Sigmoid colon (tissue), 6 donors: ENCODE measurements at regions not wholly inside any gene's neighbourhood (a gene's known extent, or its start where the extent isn't known, plus 50 kb on each side); places are given as distances from the start of the nearest gene placed in this dataset.

Experiments used
- DNase-seq: peaks from one replicate; pipeline ENCODE4 v3.0.0-alpha.2; 2019
- H3K27ac ChIP-seq, 4 donors: fragments of 200-600 bp; sonication (generic); one replicate each; pipeline ENCODE4 v1.5.1; 2016 to 2019; ENCODE audit warnings: mild to moderate bottlenecking in 1 of 4
- H3K27me3 ChIP-seq, 3 donors: fragments of 200-600 bp; sonication (generic); one replicate each; pipeline ENCODE4 v1.5.1; 2019; ENCODE audit warnings: mild to moderate bottlenecking in 1 of 3
- H3K36me3 ChIP-seq, 4 donors: fragments of 200-600 bp; sonication (generic); one replicate each; pipeline ENCODE4 v1.5.1; 2016 to 2019
- H3K4me1 ChIP-seq, 4 donors: fragments of 200-600 bp; sonication (generic); one replicate each; pipeline ENCODE4 v1.5.1; 2017 to 2019
- H3K4me3 ChIP-seq, 4 donors: fragments of 200-600 bp; sonication (generic); one replicate each; pipeline ENCODE4 v1.5.1; 2017 to 2019; ENCODE audit warnings: mild to moderate bottlenecking in 2 of 4, moderate library complexity in 1 of 4
- H3K9me3 ChIP-seq, 4 donors: fragments of 200-600 bp in 3 of 4; sonication (generic) in 3 of 4; one replicate each; pipeline versions ENCODE4 v1.5.1 to v1.6.1; 2013 to 2019
- CTCF ChIP-seq, 4 experiments: fragments of 450-650 bp in 3 of 4; fragments of 200-600 bp in 1 of 4; IDR thresholded peaks; one replicate each; pipeline ENCODE4 v1.5.1; 2016 to 2019; ENCODE audit warnings: antibody characterized with exemption in 4 of 4, mild to moderate bottlenecking in 3 of 4, moderate library complexity in 2 of 4
- EP300 ChIP-seq, 4 donors: sonication (generic); formaldehyde crosslinking; IDR thresholded peaks; one replicate each; pipeline ENCODE4 v1.6.1; 2017; ENCODE audit warnings: antibody characterized with exemption in 4 of 4
- POLR2A ChIP-seq, 2 donors: fragments of 450-650 bp; IDR thresholded peaks; one replicate each; pipeline ENCODE4 v1.6.1; 2016; ENCODE audit warnings: antibody characterized with exemption in 2 of 2, mild to moderate bottlenecking in 2 of 2, moderate library complexity in 2 of 2
- POLR2AphosphoS5 ChIP-seq, 4 donors: sonication (generic); formaldehyde crosslinking; IDR thresholded peaks; one replicate each; pipeline ENCODE4 v1.6.1; 2017; ENCODE audit warnings: antibody characterized with exemption in 4 of 4
- WGBS, 2 donors: extraction: QIAGEN DNeasy Blood & Tissue Kit; methylation state at CpG; one replicate each; pipeline ENCODE4 v1.1.7; 2013; 5-methylcytosine and 5-hydroxymethylcytosine counted together
- intact Hi-C: fragments of 100-400 bp; cut with DNase I; formaldehyde crosslinking; loops from one replicate; pipeline ENCODE4 v1.15.1; 2023
- donor health status: healthy with polysubstance abuse.
- donor health status: healthy.

GRCh38 chr16:87014112-87014511 is 303.1 kb downstream of the C16orf95 start:
- H3K36me3 ChIP-seq = no peaks in the 10 kb centered on the region
- H3K9me3 ChIP-seq = no peaks in the 10 kb centered on the region
- no peak overlapping the region for H3K4me3 ChIP-seq
- TF ChIP-seq POLR2AphosphoS5 (IDR thresholded peaks at IDR 0.05) = no peak
- no peak for TF ChIP-seq EP300 (IDR thresholded peaks at IDR 0.05)
- no peak for TF ChIP-seq POLR2A (IDR thresholded peaks at IDR 0.05)
- TF ChIP-seq CTCF (IDR thresholded peaks at IDR 0.05) = no peak
- H3K27ac ChIP-seq = no peak overlapping the region
- H3K27me3 ChIP-seq = peaks cover 7 to 43% (median 13%) of the 10 kb centered on the region in 3 donors
- intact Hi-C loops = no loop called here
- WGBS, 2 donors = 91 to 92% methylated on average over 1 of the region's 1 CpG
- no peak for DNase-seq
- H3K4me1 ChIP-seq = no peaks in the 10 kb centered on the region

- TF ChIP-seq POLR2AphosphoS5 (IDR thresholded peaks at IDR 0.05) (no peak), EP300 (IDR thresholded peaks at IDR 0.05) (no peak), CTCF (IDR thresholded peaks at IDR 0.05) (no peak), POLR2A (IDR thresholded peaks at IDR 0.05) (no peak)
- WGBS, 2 donors = 87 to 90% methylated on average over 5 of the region's 5 CpGs
- H3K27ac ChIP-seq = no peak overlapping the region
Measured at GRCh38 chr16:87015021-87015420, 302.2 kb downstream of the C16orf95 start.

GRCh38 chr16:87016046-87017035 is 300.9 kb downstream of the C16orf95 start:
- Histone ChIP-seq H3K36me3 (no peaks in the 10 kb centered on the region), H3K4me1 (no peaks in the 10 kb centered on the region), H3K27me3 (peaks cover 7 to 56% (median 18%) of the 10 kb centered on the region in 3 donors), H3K27ac (no peak overlapping the region), H3K9me3 (no peaks in the 10 kb centered on the region), H3K4me3 (no peak overlapping the region)
- DNase-seq = no peak
- intact Hi-C loops = no loop called here
- 50 to 70% methylated on average over 15 of the region's 15 CpGs for WGBS, 2 donors
- TF ChIP-seq POLR2A (IDR thresholded peaks at IDR 0.05) (no peak), EP300 (IDR thresholded peaks at IDR 0.05) (no peak), POLR2AphosphoS5 (IDR thresholded peaks at IDR 0.05) (no peak), CTCF (IDR thresholded peaks at IDR 0.05) (no peak)

More at GRCh38 chr16:87015021-87015420, 302.2 kb downstream of the C16orf95 start:
- H3K9me3 ChIP-seq = no peaks in the 10 kb centered on the region
- H3K4me1 ChIP-seq = no peaks in the 10 kb centered on the region
- intact Hi-C loops = no loop called here
- no peaks in the 10 kb centered on the region for H3K36me3 ChIP-seq
- H3K27me3 ChIP-seq = peaks cover 7 to 47% (median 13%) of the 10 kb centered on the region in 3 donors
- no peak overlapping the region for H3K4me3 ChIP-seq
- DNase-seq = no peak

- intact Hi-C loops = no loop called here
- Histone ChIP-seq H3K4me1 (no peaks in the 10 kb centered on the region), H3K27me3 (peaks cover 7 to 56% (median 18%) of the 10 kb centered on the region in 3 donors), H3K9me3 (no peaks in the 10 kb centered on the region), H3K36me3 (no peaks in the 10 kb centered on the region), H3K27ac (no peak overlapping the region), H3K4me3 (no peak overlapping the region)
- TF ChIP-seq POLR2A (IDR thresholded peaks at IDR 0.05) (no peak), POLR2AphosphoS5 (IDR thresholded peaks at IDR 0.05) (no peak), EP300 (IDR thresholded peaks at IDR 0.05) (no peak), CTCF (IDR thresholded peaks at IDR 0.05) (no peak)
- WGBS, 2 donors = 44 to 54% methylated on average over 9 of the region's 9 CpGs
- peak; percentile 22 for DNase-seq
Measured at GRCh38 chr16:87017371-87018012, 299.7 kb downstream of the C16orf95 start.
